ENCODE measurements at regions not wholly inside any gene's neighbourhood (a gene's known extent, or its start where the extent isn't known, plus 50 kb on each side); places are given as distances from the start of the nearest gene placed in this dataset.

GRCh38 chr6:140980265-140980887 lies 1152.3 kb upstream of the GJE1 start:
- no peak for DNase-seq (ENCODE audit: low spot score)

DNA sequence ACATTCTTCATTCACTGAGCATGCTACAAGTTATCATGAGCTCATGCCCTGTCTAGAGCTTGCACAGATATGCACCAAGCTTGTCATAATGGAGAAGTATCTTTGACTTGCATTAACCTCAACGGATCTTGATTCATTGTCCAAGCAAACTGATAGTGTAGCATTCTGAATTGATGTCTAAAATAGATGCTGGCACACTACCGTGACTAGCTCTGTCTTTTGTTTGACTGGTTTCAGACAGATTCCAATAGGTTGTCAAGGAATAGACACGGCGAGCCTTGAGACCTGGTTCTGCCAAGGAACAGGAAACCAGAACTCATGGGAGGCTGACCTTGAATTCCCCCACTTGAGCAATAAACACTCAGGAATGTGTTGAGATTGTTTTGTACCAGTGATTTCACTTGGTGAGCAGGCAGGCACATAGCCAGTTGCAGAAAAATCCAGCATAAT lies 1153.1 kb upstream of the GJE1 start:
- DNase-seq (ENCODE audit: low spot score) = no peak

DNA sequence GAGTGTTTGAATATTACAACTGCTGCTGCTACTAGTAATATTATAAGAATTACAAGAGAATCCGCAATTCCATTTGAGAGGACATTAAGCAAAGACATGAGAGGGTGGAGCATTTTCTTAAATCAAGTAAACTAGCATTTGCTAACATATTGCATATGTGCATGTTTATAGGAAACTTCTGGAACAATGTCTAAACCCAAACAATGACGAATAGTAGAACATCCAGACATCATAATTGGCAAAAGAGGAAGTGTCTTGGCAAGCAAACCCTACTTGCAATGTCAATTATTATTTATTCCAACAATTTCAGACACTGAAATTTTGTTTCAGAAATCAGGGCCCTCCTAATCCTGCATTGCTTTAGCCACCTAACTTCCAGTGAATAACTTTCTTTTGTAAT lies 1155.3 kb upstream of the GJE1 start:
- no peak for DNase-seq (ENCODE audit: low spot score)

- DNase-seq (ENCODE audit: low spot score) = no peak
Observed at GRCh38 chr6:140976806-140977205, 1155.9 kb upstream of the GJE1 start.

- DNase-seq (ENCODE audit: low spot score) = no peak
Observed at GRCh38 chr6:140970485-140970884, 1162.2 kb upstream of the GJE1 start.

DNA sequence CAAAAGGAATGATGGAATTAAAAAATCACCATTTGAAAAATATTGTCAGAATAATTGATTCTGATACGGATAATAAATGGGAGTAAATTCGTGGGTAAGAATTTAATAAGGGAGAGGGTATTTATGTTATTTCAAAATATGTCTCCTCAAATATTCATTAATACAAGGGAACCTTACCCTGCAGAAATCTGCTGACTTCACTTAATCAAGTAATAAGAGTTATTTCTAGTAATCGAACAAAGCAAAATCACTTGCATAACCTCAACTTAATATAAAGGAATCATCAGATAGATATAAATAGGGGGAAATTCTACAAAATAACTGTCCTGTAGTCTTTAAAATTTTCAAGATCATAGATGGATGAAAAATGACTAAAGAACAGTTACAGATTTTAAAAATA lies 1164.7 kb upstream of the GJE1 start:
- DNase-seq (ENCODE audit: low spot score) = no peak

DNA sequence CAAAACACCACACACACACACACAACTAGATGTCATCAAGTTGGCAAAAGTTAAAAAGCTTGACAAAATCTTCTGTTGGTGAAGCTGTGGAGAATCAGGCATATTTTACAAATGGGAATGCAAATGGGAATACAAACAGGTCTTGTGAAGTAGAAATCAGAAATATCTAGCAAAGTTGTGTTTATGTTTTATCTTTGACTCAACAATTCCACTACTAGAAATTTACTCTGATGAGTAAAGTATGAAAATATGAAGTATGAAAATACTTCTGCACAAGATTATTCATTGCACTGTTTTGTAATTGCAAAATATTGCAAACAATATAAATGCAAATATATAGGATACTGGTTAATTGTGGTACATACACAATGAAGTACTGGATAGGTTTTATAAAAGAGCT lies 1166.0 kb upstream of the GJE1 start:
- no peak for DNase-seq (ENCODE audit: low spot score)

DNA sequence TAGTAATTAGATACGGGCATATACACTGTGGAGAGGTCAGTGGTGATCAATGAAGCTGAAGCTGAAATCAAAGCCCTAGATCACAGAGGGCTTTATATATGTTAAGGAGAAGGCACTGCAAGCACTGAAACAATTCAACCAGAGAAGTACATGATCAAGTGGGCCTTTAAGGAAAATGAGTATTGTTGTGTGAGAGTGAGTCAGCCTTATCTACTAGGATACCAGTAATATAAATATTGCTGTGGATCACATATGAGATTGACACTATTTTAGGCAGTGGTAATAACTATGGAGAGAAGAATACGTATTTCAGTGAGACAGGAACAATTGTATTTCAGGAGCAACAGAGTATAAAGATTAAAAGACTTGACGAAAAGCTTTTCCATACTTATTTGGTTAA lies 1172.2 kb upstream of the GJE1 start:
- DNase-seq (ENCODE audit: low spot score) = no peak

DNA sequence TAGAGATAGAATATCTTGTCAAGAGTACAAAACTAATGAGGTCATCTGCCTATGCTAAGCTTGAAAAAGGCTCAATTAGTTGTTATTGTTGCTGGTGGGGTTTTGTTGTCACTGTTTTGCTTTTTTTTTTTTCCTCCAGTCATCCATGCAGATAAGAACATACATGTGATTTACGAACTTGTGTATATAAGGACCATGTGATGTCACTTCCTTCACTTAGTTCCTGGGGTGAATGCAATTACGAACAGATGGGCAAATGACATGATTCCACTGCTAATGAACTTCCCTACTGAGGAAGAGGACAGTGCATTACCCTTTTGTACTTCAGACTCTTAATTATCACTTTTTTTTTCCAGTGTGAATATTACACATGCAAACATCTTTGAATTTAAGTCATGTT lies 1175.3 kb upstream of the GJE1 start:
- peak; percentile 10 for DNase-seq (ENCODE audit: low spot score)

- DNase-seq (ENCODE audit: low spot score) = peak; percentile 68
Observed at GRCh38 chr6:140956571-140957369, 1176.0 kb upstream of the GJE1 start.

DNA sequence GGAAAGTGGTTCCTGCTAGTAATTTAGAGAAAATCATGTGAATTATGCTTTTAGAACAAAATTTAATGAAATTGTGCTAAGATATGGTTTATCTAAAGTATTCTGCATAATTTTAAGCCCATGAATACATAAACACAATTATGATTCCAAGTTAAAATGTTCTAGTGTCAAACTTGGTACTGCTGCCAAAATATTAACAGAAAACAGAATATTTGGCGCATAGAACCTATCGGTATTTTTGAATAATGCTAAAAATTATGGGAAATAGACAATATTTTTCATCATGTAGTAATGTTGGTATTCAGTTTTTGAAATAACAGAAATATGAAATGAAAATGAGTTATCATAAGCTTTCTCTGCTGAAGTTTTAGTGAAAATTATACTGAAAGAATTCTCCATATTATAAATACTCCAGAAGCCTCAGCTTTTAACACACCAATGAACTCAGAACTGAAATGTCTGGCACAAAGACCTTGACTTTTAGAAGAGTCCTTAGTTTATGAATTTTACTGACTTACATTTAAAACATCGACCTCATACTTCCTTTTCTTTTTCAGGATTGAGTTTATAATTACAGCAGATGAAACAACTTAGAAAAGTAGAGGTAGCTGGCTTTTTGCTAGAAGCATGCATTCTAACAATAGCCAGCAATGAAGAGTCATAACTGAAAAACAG lies 1192.3 kb upstream of the GJE1 start:
- no peak for DNase-seq (ENCODE audit: low spot score)

DNA sequence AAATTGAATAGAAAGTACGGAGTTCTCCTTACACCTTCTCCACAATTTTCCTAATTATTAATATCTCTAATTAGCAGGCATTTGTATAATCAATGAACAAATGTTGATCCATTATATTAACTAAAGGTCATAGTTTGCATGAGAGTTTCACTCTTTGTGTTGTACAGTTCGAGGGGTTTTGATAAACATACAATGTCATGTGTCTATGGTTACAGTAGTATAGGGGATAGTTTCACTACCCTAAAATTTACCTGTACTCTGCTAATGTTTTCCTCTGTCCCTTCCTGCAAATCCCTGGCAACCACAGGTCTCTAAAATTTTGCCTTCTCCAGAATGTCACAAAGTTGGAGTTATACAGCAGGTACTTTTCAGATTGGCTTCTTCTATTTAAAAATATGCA lies 1199.8 kb upstream of the GJE1 start:
- DNase-seq (ENCODE audit: low spot score) = no peak

DNA sequence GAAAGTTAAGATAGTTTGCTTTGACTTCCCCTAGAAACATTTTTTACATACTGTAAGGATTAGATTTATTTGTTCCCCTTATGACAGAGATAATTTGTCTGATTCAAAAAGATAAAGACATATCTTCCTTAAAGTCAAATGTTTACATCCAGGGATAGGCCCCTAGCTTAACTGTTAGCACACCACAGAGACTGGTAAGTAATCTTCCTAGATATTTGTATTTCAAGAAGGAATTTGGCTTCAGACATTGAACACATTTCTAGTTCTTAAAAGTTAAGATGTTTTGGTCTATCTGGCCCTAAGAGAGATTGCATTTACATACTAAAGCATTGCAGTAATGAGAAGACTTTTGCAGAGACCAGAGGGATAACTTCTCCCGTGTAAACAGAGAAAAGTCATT lies 1201.1 kb upstream of the GJE1 start:
- no peak for DNase-seq (ENCODE audit: low spot score)

DNA sequence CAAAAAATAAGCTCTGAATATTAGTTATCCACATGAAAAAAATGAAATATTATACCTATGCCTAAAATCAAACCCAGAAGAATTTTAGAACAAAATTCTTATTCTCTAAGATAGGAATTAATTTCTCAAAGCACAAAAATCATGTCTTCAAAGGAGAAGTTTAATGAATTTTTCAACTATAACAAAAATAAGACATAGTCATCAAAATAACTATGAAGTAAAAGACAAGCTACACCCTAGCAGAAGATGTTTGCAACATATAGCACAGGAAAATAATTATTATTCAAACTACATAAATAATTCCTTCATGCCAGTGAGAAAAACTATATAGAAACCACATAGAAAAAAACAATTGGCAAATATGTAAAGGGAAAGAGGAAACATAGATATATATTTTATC lies 1203.6 kb upstream of the GJE1 start:
- DNase-seq (ENCODE audit: low spot score) = no peak

GRCh38 chr6:140923048-140923447 lies 1209.7 kb upstream of the GJE1 start:
- DNase-seq (ENCODE audit: low spot score) = no peak

DNA sequence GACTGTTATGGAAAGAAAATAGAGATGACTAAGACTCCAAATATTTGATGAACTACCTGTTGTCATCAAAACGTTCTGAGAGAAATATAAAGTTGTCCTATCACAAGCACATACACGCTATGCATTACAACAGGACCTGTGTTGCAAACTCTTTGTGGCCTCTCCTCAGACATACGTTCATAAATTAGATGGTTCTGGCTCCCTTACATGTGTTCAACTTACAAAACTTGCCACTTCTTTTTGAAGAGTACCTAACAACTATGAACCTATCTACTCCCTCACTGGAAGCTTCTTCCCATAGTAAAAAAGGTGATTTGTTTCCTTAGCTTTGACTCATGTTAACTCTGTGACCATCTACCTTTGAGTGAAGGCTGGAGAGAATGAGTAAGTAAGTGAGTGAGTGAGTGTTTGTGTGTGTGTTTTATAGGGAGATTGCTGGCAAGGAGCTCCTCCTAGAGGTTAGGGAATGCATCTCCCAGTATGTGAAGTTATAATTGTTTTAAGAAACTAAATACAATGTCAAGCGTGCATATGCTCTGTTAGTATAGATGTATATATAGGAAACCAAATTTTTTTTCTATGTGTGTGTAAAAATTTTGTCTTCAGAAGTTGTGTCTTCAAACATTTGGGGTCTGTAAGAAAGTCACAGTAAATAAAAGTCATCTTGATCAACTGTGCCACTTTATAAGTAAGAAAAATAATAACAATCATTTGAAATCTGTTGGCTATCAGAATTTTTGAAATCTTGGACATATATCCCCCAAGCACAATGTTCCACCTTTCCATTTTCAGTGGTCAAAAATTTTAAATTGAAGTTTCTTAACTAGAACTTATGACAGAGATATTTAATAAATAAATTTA lies 1211.1 kb upstream of the GJE1 start:
- peak; percentile 47 for DNase-seq (ENCODE audit: low spot score)

DNA sequence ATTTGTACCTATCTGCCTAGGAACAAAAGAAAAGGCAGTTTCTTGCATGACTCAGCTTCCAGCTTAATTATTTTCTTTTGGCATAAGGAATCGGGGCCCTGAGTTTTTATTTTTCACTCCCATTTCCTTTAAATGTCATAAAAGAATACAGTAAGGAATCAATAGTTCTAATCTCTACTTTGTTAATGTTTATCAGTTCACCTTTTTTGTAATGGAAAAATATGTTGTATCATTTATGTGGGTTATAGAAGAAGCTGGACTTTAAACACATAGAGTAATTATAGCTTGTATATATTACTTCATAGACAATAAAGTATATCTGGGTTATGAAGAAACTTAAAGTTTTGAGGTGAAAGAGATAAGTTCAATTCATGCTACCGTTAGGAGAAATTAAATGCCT lies 1214.8 kb upstream of the GJE1 start:
- DNase-seq (ENCODE audit: low spot score) = no peak

- DNase-seq (ENCODE audit: low spot score) = no peak
Observed at GRCh38 chr6:140915551-140915950, 1217.2 kb upstream of the GJE1 start.

GRCh38 chr6:140915103-140915502 lies 1217.6 kb upstream of the GJE1 start:
- DNase-seq (ENCODE audit: low spot score) = no peak

GRCh38 chr6:140912686-140913085 lies 1220.0 kb upstream of the GJE1 start:
- no peak for DNase-seq (ENCODE audit: low spot score)

GRCh38 chr6:140909625-140910024 lies 1223.1 kb upstream of the GJE1 start:
- DNase-seq (ENCODE audit: low spot score) = no peak

GRCh38 chr6:140909156-140909555 lies 1223.6 kb upstream of the GJE1 start:
- DNase-seq (ENCODE audit: low spot score) = no peak

Data from D341Med (cell line).